ENCODE measurements at regions not wholly inside any gene's neighbourhood (a gene's known extent, or its start where the extent isn't known, plus 50 kb on each side); places are given as distances from the start of the nearest gene placed in this dataset.

- no peak for TF ChIP-seq CTCF (IDR thresholded peaks at IDR 0.05)
- TF ChIP-seq POLR2A (IDR thresholded peaks at IDR 0.05): no peak
Measured at GRCh38 chr2:144215701-144216675, 303.9 kb downstream of the ZEB2 start.

Data from uterus (tissue), 2 donors.